Left lung (tissue), 4 donors: ENCODE measurements at regions not wholly inside any gene's neighbourhood (a gene's known extent, or its start where the extent isn't known, plus 50 kb on each side); places are given as distances from the start of the nearest gene placed in this dataset.
A peak's percentile ranks its signal among the peaks of the same experiment; 100 is the strongest.

Experiments
- ATAC-seq: fragments of 200-7000 bp; cut with Tn5 transposase; one replicate; pipeline ENCODE4 v1.9.1; 2020; ENCODE audit warnings: moderate library complexity
- DNase-seq, 4 donors: peaks; one replicate each; pipeline ENCODE4 v3.0.0-alpha.2; 2013 to 2020
- H3K27ac ChIP-seq, 2 donors: fragments of 200-600 bp; sonication (generic) in 1 of 2; one replicate each; pipeline versions ENCODE4 v1.5.0 to v1.8.0; 2020 to 2021
- H3K27me3 ChIP-seq, 2 donors: fragments of 200-600 bp; sonication (generic) in 1 of 2; one replicate each; pipeline versions ENCODE4 v1.5.0 to v1.8.0; 2020 to 2021
- H3K36me3 ChIP-seq, 2 donors: fragments of 200-600 bp; sonication (generic) in 1 of 2; one replicate each; pipeline versions ENCODE4 v1.5.0 to v1.8.0; 2020 to 2021
- H3K4me1 ChIP-seq, 2 donors: fragments of 200-600 bp; one replicate each; pipeline ENCODE4 v1.8.0; 2021
- H3K4me3 ChIP-seq, 2 donors: fragments of 200-600 bp; sonication (generic) in 1 of 2; one replicate each; pipeline versions ENCODE4 v1.5.0 to v1.8.0; 2020 to 2021; ENCODE audit warnings: mild to moderate bottlenecking in 1 of 2
- H3K9me3 ChIP-seq, 2 donors: fragments of 200-600 bp; sonication (generic) in 1 of 2; one replicate each; pipeline versions ENCODE4 v1.5.0 to v1.8.0; 2020 to 2021
- CTCF ChIP-seq, 2 donors: fragments of 200-600 bp; sonication (generic) in 1 of 2; IDR thresholded peaks; one replicate each; pipeline versions ENCODE4 v1.5.0 to v1.8.0; 2021; ENCODE audit warnings: antibody characterized with exemption in 2 of 2
- intact Hi-C, 2 donors: fragments of 100-400 bp; cut with DNase I; formaldehyde crosslinking; loops; one replicate each; pipeline versions ENCODE4 v1.11.2 to v1.14.2; 2022
- donor health status: DM: no; HTN: yes; CAD: no.
- donor health status: DM: no; HTN: no; CAD: no.

GRCh38 chr14:76931631-76932402 lies 96.7 kb downstream of the IRF2BPL start:
- no peak for ATAC-seq
- intact Hi-C loops: no loop called here
- TF ChIP-seq CTCF (IDR thresholded peaks at IDR 0.05): no peak
- Histone ChIP-seq H3K4me3 (no peak overlapping the region), H3K27ac (no peak overlapping the region), H3K9me3 (no peaks in the 10 kb centered on the region), H3K4me1 (peaks cover 3 to 20% of the 10 kb centered on the region in 2 donors), H3K27me3 (no peaks in the 10 kb centered on the region), H3K36me3 (no peaks in the 10 kb centered on the region)
- peak in 1 of 4 donors; percentile 73 for DNase-seq

- DNase-seq (no peak), ATAC-seq (no peak)
- Histone ChIP-seq H3K36me3 (no peaks in the 10 kb centered on the region), H3K4me3 (no peak overlapping the region), H3K27ac (no peak overlapping the region), H3K4me1 (peaks cover 3 to 20% of the 10 kb centered on the region in 2 donors), H3K9me3 (no peaks in the 10 kb centered on the region), H3K27me3 (no peaks in the 10 kb centered on the region)
- no peak for TF ChIP-seq CTCF (IDR thresholded peaks at IDR 0.05)
- intact Hi-C loops: no loop called here
Observed at GRCh38 chr14:76930549-76930948, 98.0 kb downstream of the IRF2BPL start.

- intact Hi-C loops: no loop called here
- Histone ChIP-seq H3K27me3 (no peaks in the 10 kb centered on the region), H3K9me3 (no peaks in the 10 kb centered on the region), H3K4me3 (no peak overlapping the region), H3K27ac (peak overlapping the region in 1 of 2 donors; percentile 53), H3K36me3 (no peaks in the 10 kb centered on the region), H3K4me1 (peaks cover 3 to 20% of the 10 kb centered on the region in 2 donors)
- DNase-seq (no peak), ATAC-seq (peak; percentile 55)
- no peak for TF ChIP-seq CTCF (IDR thresholded peaks at IDR 0.05)
Observed at GRCh38 chr14:76929927-76930326, 98.6 kb downstream of the IRF2BPL start.

- no peaks in the 10 kb centered on the region for H3K9me3 ChIP-seq
Observed at GRCh38 chr14:76927971-76928700, 100.4 kb downstream of the IRF2BPL start.

More at GRCh38 chr14:76927971-76928700, 100.4 kb downstream of the IRF2BPL start:
- Histone ChIP-seq H3K4me1 (peaks cover 3 to 20% of the 10 kb centered on the region in 2 donors), H3K27ac (no peak overlapping the region), H3K36me3 (no peaks in the 10 kb centered on the region), H3K4me3 (no peak overlapping the region), H3K27me3 (no peaks in the 10 kb centered on the region)
- intact Hi-C loops: no loop called here
- no peak for TF ChIP-seq CTCF (IDR thresholded peaks at IDR 0.05)
- DNase-seq: no peak
- ATAC-seq: no peak
